Lung (tissue), 11 donors: ENCODE measurements at regions not wholly inside any gene's neighbourhood (a gene's known extent, or its start where the extent isn't known, plus 50 kb on each side); places are given as distances from the start of the nearest gene placed in this dataset.

ENCODE experiments used
- ATAC-seq: fragments of 200-7000 bp; cut with Tn5 transposase; one replicate; pipeline ENCODE4 v1.9.1; 2020; ENCODE audit warnings: moderate number of reproducible peaks; ENCODE audit not compliant: insufficient read depth, low FRiP score
- DNase-seq, 3 donors: peaks; one replicate each; pipeline ENCODE4 v3.0.0-alpha.2; 2013 to 2017
- H3K27ac ChIP-seq, 2 donors: one replicate each; pipeline ENCODE4 v1.5.1; 2013; ENCODE audit warnings: mild to moderate bottlenecking in 2 of 2, moderate library complexity in 2 of 2, control low read depth in 1 of 2, inconsistent platforms in 1 of 2, low read depth in 1 of 2, low read length in 1 of 2
- H3K27me3 ChIP-seq, 3 donors: one replicate each; pipeline ENCODE4 v1.5.1; 2013; ENCODE audit warnings: low read length in 2 of 3; ENCODE audit not compliant: control insufficient read depth in 3 of 3, insufficient read depth in 3 of 3
- H3K36me3 ChIP-seq, 4 donors: one replicate each; pipeline ENCODE4 v1.5.1; 2013; ENCODE audit warnings: low read length in 4 of 4, mild to moderate bottlenecking in 1 of 4, moderate library complexity in 1 of 4; ENCODE audit not compliant: control insufficient read depth in 4 of 4, insufficient read depth in 4 of 4
- H3K4me1 ChIP-seq, 5 donors: one replicate each; pipeline ENCODE4 v1.5.1; 2013; ENCODE audit warnings: low read length in 5 of 5, mild to moderate bottlenecking in 2 of 5, moderate library complexity in 1 of 5; ENCODE audit not compliant: control insufficient read depth in 5 of 5, insufficient read depth in 5 of 5
- H3K4me3 ChIP-seq: one replicate; pipeline ENCODE4 v1.5.1; 2013; ENCODE audit warnings: mild to moderate bottlenecking, control low read depth, moderate library complexity
- H3K9ac ChIP-seq, 2 donors: one replicate each; pipeline ENCODE4 v1.5.1; 2013; ENCODE audit warnings: low read length in 2 of 2, control low read depth in 1 of 2; ENCODE audit not compliant: insufficient read depth in 1 of 2
- H3K9me3 ChIP-seq, 4 donors: one replicate each; pipeline ENCODE4 v1.5.1; 2013; ENCODE audit warnings: low read length in 3 of 4, mild to moderate bottlenecking in 1 of 4, moderate library complexity in 1 of 4; ENCODE audit not compliant: control insufficient read depth in 4 of 4, insufficient read depth in 3 of 4
- CTCF ChIP-seq: IDR thresholded peaks from 2 replicates; pipeline ENCODE4 v1.5.1; 2012; ENCODE audit warnings: mild to moderate bottlenecking; ENCODE audit errors: control extremely low read depth, extremely low read depth
- WGBS, 2 donors: extraction: QIAGEN DNeasy Blood & Tissue Kit; methylation state at CpG; one replicate each; pipeline ENCODE4 v1.1.7; 2013; 5-methylcytosine and 5-hydroxymethylcytosine counted together
- donor health status: control.
- donor health status: control.
- donor health status: Bipolar disorder and iron deficiency.
- donor health status: healthy.
- donor health status: DM: yes; HTN: yes; CAD: no.

- Histone ChIP-seq H3K4me1 (peaks cover 0 to 19% (median 9%) of the 10 kb centered on the region in 5 donors), H3K4me3 (no peak overlapping the region), H3K27me3 (no peaks in the 10 kb centered on the region), H3K27ac (no peak overlapping the region), H3K9me3 (peaks cover 0 to 2% (median 0%) of the 10 kb centered on the region in 4 donors), H3K9ac (no peak overlapping the region), H3K36me3 (no peaks in the 10 kb centered on the region)
- 94 to 95% methylated on average over 12 of the region's 12 CpGs for WGBS, 2 donors
- no peak for TF ChIP-seq CTCF
- ATAC-seq (no peak), DNase-seq (no peak)
These were observed 169.7 kb upstream of the MYCN start for GRCh38 chr2:15770606-15771005.

DNA sequence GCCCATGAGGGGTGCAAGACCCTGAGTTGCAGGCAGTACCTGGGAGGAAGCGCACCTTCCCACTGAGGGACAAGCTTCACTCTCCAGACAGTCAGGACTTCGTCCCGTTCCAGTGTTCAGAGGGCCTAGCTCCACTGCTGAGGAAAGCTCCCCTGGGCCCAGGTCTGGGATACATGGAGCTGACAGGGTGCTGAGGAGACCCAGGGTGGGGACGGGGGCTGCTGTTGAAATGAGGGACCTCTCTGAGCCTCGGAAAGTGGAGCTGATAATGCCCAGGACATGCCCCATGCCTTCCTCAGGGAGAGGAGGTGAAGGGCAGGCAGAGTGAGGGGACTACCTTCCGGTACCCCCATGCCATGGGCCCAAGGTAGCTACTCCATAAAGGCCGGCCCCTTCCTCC lies 169.2 kb upstream of the MYCN start:
- DNase-seq (no peak), ATAC-seq (no peak)
- Histone ChIP-seq H3K4me3 (no peak overlapping the region), H3K9me3 (peaks cover 0 to 2% (median 0%) of the 10 kb centered on the region in 4 donors), H3K36me3 (no peaks in the 10 kb centered on the region), H3K9ac (no peak overlapping the region), H3K4me1 (peaks cover 0 to 17% (median 9%) of the 10 kb centered on the region in 5 donors), H3K27me3 (no peaks in the 10 kb centered on the region), H3K27ac (no peak overlapping the region)
- no peak for TF ChIP-seq CTCF
- 93 to 94% methylated on average over 7 of the region's 7 CpGs for WGBS, 2 donors

DNA sequence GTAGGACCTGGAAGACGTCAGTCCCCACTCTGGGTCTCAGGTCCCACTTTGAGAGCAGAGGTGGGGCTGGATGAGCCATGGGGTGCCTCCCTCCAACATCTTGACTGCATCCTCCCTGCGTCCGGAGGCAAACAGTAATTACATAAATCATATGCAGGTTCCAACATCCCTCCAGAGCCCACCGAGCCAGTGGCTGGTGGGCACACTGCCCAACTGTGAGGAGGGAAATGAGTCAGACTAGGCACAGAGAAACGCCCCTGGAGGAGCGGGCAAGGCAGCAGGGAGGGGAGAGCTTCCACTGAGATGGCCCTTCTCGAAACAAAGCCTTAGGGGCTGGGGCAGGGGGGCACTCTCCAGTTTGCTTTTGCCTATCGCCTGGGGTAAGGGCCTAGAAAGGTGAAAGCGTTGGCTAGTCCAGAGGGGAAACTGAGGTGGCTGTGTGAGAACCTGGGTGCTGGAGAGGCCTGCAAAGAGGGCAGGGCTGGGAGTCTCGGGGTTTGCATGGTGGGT lies 168.2 kb upstream of the MYCN start:
- Histone ChIP-seq H3K27ac (no peak overlapping the region), H3K4me1 (peaks cover 0 to 17% (median 9%) of the 10 kb centered on the region in 5 donors), H3K27me3 (no peaks in the 10 kb centered on the region), H3K36me3 (no peaks in the 10 kb centered on the region), H3K4me3 (no peak overlapping the region), H3K9me3 (peaks cover 0 to 2% (median 0%) of the 10 kb centered on the region in 4 donors), H3K9ac (no peak overlapping the region)
- no peak for TF ChIP-seq CTCF
- DNase-seq: no peak
- ATAC-seq: no peak
- WGBS, 2 donors: 73 to 74% methylated on average over 10 of the region's 10 CpGs

DNA sequence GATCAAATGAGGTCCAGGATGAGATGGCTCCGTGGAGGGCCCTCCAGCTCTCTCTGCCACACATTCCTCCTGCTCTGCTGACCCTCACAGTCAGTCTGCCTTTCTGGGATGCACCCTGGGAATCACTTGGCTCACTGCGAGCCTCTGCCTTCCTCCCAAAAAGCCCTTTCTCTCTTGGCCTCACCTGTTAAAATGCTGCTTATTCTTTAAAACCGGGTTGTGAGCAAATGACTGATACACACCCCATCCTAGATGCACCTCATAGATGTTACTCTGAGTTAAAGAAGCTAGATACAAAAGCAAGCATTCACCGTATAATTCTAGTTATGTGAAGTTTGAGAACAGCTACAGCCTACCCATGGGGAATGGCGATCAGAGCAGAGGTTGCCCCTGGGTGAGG lies 167.7 kb upstream of the MYCN start:
- TF ChIP-seq CTCF: no peak
- WGBS, 2 donors: 74 to 88% methylated on average over 5 of the region's 5 CpGs
- ATAC-seq: no peak
- Histone ChIP-seq H3K4me1 (peaks cover 0 to 16% (median 9%) of the 10 kb centered on the region in 5 donors), H3K36me3 (no peaks in the 10 kb centered on the region), H3K27me3 (no peaks in the 10 kb centered on the region), H3K9ac (no peak overlapping the region), H3K27ac (no peak overlapping the region), H3K4me3 (no peak overlapping the region), H3K9me3 (peaks cover 0 to 4% (median 0%) of the 10 kb centered on the region in 4 donors)
- DNase-seq: no peak
